GM12801 (cell line): ENCODE measurements at regions not wholly inside any gene's neighbourhood (a gene's known extent, or its start where the extent isn't known, plus 50 kb on each side); places are given as distances from the start of the nearest gene placed in this dataset.

Source experiments
- TF ChIP-seq, protein P1 (sequence below): IDR thresholded peaks from one replicate; pipeline ENCODE4 v1.5.1; 2011; ENCODE audit warnings: control low read depth; ENCODE audit not compliant: insufficient read length; ENCODE audit errors: extremely low read depth

- TF ChIP-seq, protein P1, sequence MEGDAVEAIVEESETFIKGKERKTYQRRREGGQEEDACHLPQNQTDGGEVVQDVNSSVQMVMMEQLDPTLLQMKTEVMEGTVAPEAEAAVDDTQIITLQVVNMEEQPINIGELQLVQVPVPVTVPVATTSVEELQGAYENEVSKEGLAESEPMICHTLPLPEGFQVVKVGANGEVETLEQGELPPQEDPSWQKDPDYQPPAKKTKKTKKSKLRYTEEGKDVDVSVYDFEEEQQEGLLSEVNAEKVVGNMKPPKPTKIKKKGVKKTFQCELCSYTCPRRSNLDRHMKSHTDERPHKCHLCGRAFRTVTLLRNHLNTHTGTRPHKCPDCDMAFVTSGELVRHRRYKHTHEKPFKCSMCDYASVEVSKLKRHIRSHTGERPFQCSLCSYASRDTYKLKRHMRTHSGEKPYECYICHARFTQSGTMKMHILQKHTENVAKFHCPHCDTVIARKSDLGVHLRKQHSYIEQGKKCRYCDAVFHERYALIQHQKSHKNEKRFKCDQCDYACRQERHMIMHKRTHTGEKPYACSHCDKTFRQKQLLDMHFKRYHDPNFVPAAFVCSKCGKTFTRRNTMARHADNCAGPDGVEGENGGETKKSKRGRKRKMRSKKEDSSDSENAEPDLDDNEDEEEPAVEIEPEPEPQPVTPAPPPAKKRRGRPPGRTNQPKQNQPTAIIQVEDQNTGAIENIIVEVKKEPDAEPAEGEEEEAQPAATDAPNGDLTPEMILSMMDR: no peak
Measured at GRCh38 chr17:33674685-33675084, 381.6 kb upstream of the ASIC2 start.

DNA sequence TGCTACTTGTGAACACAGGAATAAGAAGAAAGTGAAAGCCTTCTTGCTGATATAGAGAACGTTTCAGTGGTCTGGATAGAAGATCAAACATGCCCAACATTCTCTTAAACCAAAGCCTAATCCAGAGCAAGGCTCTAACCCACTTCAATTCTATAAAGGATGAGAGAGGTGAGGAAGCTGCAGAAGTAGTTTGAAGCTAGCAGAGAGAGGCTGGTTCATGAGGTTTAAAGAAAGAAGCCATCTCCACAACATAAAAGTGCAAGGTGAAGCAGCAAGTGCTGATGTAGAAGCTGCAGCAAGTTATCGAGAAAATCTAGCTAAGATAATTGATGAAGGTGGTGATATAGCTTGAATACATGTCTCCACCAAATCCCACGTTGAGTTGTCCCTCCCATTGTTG, 383.3 kb upstream of the ASIC2 start:
- TF ChIP-seq, protein P1: no peak

- TF ChIP-seq, protein P1: no peak
Measured at GRCh38 chr17:33679595-33679994, 386.5 kb upstream of the ASIC2 start.

- TF ChIP-seq, protein P1: no peak
Measured at GRCh38 chr17:33680472-33680871, 387.4 kb upstream of the ASIC2 start.

- TF ChIP-seq, protein P1: no peak
Measured at GRCh38 chr17:33682599-33682998, 389.5 kb upstream of the ASIC2 start.

DNA sequence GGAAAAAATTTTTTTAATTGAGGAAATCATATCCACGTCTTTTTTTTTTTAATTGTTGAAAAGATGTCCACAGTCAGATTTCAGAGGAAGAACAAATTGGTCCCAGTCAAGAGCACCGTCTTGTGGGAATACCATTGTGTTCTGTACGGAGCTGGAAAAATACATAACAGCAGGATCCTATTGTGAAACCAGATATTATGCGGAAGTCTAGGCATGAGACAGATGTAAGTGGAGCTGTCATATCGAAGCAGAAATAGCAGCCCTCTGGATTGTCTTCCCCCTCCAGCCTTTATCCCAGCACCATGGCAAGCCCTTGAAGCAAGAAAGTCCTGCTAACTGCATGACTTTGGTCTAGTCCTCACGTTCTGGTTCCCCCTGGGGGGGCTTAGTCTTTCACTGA, 391.6 kb upstream of the ASIC2 start:
- TF ChIP-seq, protein P1: no peak

GRCh38 chr17:33686171-33686570, 393.1 kb upstream of the ASIC2 start:
- TF ChIP-seq, protein P1: no peak

- TF ChIP-seq, protein P1: no peak
Measured at GRCh38 chr17:33687831-33688230, 394.7 kb upstream of the ASIC2 start.
